NB4 (cell line): ENCODE measurements at regions not wholly inside any gene's neighbourhood (a gene's known extent, or its start where the extent isn't known, plus 50 kb on each side); places are given as distances from the start of the nearest gene placed in this dataset.

Source experiments
- DNase-seq: peaks from one replicate; pipeline ENCODE4 v3.0.0; 2010; ENCODE audit warnings: low read depth
- H3K4me3 ChIP-seq: one replicate; pipeline ENCODE4 v1.5.1; 2011; ENCODE audit warnings: mild to moderate bottlenecking, low read depth, low read length, moderate library complexity
- CTCF ChIP-seq: IDR thresholded peaks from one replicate; pipeline ENCODE4 v1.5.1; 2012; ENCODE audit warnings: low read depth, low read length
- MAX ChIP-seq: IDR thresholded peaks from 2 replicates; pipeline ENCODE4 v1.6.1; 2011; ENCODE audit warnings: low read depth, low read length
- MYC ChIP-seq: IDR thresholded peaks from 2 replicates; pipeline ENCODE4 v1.6.1; 2011; ENCODE audit warnings: low read depth, low read length
- POLR2A ChIP-seq: IDR thresholded peaks from 2 replicates; pipeline ENCODE4 v1.6.1; 2011; ENCODE audit warnings: mild to moderate bottlenecking; ENCODE audit not compliant: insufficient read length; ENCODE audit errors: extremely low read depth

- no peak overlapping the region for H3K4me3 ChIP-seq
- no peak for DNase-seq
- TF ChIP-seq CTCF: no peak
- no peak for TF ChIP-seq MYC
- no peak for TF ChIP-seq MAX
Measured at GRCh38 chr2:41911033-41911432, 136.8 kb upstream of the PKDCC start.

GRCh38 chr2:41912337-41912736 lies 135.5 kb upstream of the PKDCC start:
- no peak overlapping the region for H3K4me3 ChIP-seq
- no peak for DNase-seq
- no peak for TF ChIP-seq POLR2A
- no peak for TF ChIP-seq MYC
- TF ChIP-seq CTCF: no peak
- no peak for TF ChIP-seq MAX

GRCh38 chr2:41912776-41913175 lies 135.0 kb upstream of the PKDCC start:
- H3K4me3 ChIP-seq: no peak overlapping the region
- DNase-seq: no peak
- no peak for TF ChIP-seq MAX
- TF ChIP-seq MYC: no peak
- TF ChIP-seq CTCF: no peak
- no peak for TF ChIP-seq POLR2A

GRCh38 chr2:41913311-41913710 lies 134.5 kb upstream of the PKDCC start:
- H3K4me3 ChIP-seq: no peak overlapping the region
- no peak for TF ChIP-seq CTCF
- TF ChIP-seq MAX: no peak
- TF ChIP-seq MYC: no peak
- no peak for TF ChIP-seq POLR2A
- no peak for DNase-seq

- TF ChIP-seq CTCF (no peak), POLR2A (no peak), MAX (no peak), MYC (no peak)
- no peak overlapping the region for H3K4me3 ChIP-seq
- DNase-seq: no peak
Measured at GRCh38 chr2:41913921-41914609, 133.8 kb upstream of the PKDCC start.
